H9 (cell line): ENCODE measurements at regions not wholly inside any gene's neighbourhood (a gene's known extent, or its start where the extent isn't known, plus 50 kb on each side); places are given as distances from the start of the nearest gene placed in this dataset.

Experiments used
- DNase-seq: peaks from one replicate; pipeline ENCODE4 v3.0.0-alpha.2; 2017
- H2AFZ ChIP-seq: one replicate; pipeline ENCODE4 v1.6.1; 2013; ENCODE audit warnings: mild to moderate bottlenecking, low read length, control low read depth, moderate library complexity
- H2AK5ac ChIP-seq: 2 replicates; pipeline ENCODE4 v1.6.1; 2013; ENCODE audit warnings: low read length, control low read depth, mixed read lengths; ENCODE audit not compliant: insufficient read length
- H2BK120ac ChIP-seq: one replicate; pipeline ENCODE4 v1.6.1; 2013; ENCODE audit warnings: low read depth, mild to moderate bottlenecking, low read length, control low read depth, inconsistent platforms; ENCODE audit not compliant: poor library complexity, severe bottlenecking
- H2BK12ac ChIP-seq: 2 replicates; pipeline ENCODE4 v1.6.1; 2013; ENCODE audit warnings: low read length, control low read depth, mixed read lengths, low read depth; ENCODE audit not compliant: insufficient read length
- H2BK15ac ChIP-seq: 2 replicates; pipeline ENCODE4 v1.6.1; 2013; ENCODE audit warnings: low read depth, low read length, control low read depth
- H2BK20ac ChIP-seq: one replicate; pipeline ENCODE4 v1.6.1; 2013; ENCODE audit warnings: low read depth, mild to moderate bottlenecking, low read length, control low read depth, inconsistent platforms; ENCODE audit not compliant: poor library complexity, severe bottlenecking
- H2BK5ac ChIP-seq: 2 replicates; pipeline ENCODE4 v1.6.1; 2013; ENCODE audit warnings: low read length, control low read depth, mixed read lengths; ENCODE audit not compliant: insufficient read length
- H3K14ac ChIP-seq: 2 replicates; pipeline ENCODE4 v1.6.1; 2013; ENCODE audit warnings: low read length, control low read depth; ENCODE audit not compliant: insufficient read depth
- H3K18ac ChIP-seq: 2 replicates; pipeline ENCODE4 v1.6.1; 2013; ENCODE audit warnings: low read depth, mild to moderate bottlenecking, mixed read lengths, low read length, control low read depth; ENCODE audit not compliant: insufficient read length
- H3K23ac ChIP-seq: 2 replicates; pipeline ENCODE4 v1.6.1; 2013; ENCODE audit warnings: low read length, control low read depth, mixed read lengths, low read depth; ENCODE audit not compliant: insufficient read length
- H3K23me2 ChIP-seq: 2 replicates; pipeline ENCODE4 v1.6.1; 2013; ENCODE audit warnings: low read depth, mild to moderate bottlenecking, mixed read lengths, low read length, control low read depth; ENCODE audit not compliant: insufficient read length, poor library complexity, severe bottlenecking
- H3K27ac ChIP-seq: 2 replicates; pipeline ENCODE4 v1.5.1; 2013; ENCODE audit warnings: low read length, control low read depth, mixed read lengths, low read depth; ENCODE audit not compliant: insufficient read length
- H3K27me3 ChIP-seq: 2 replicates; pipeline ENCODE4 v1.6.1; 2013; ENCODE audit warnings: low read length, control low read depth, inconsistent platforms; ENCODE audit not compliant: insufficient read depth
- H3K4ac ChIP-seq: 2 replicates; pipeline ENCODE4 v1.6.1; 2013; ENCODE audit warnings: low read depth, mild to moderate bottlenecking, control low read depth, inconsistent platforms, low read length, moderate library complexity
- H3K4me1 ChIP-seq: 2 replicates; pipeline ENCODE4 v1.6.1; 2013; ENCODE audit warnings: low read length, control low read depth, inconsistent platforms; ENCODE audit not compliant: insufficient read depth
- H3K4me2 ChIP-seq: 2 replicates; pipeline ENCODE4 v1.6.1; 2013; ENCODE audit warnings: low read length, control low read depth, mixed read lengths; ENCODE audit not compliant: insufficient read length, insufficient read depth
- H3K56ac ChIP-seq: 2 replicates; pipeline ENCODE4 v1.6.1; 2013; ENCODE audit warnings: low read depth, mild to moderate bottlenecking, mixed read lengths, low read length, control low read depth; ENCODE audit not compliant: insufficient read length
- H3K79me1 ChIP-seq: 2 replicates; pipeline ENCODE4 v1.6.1; 2013; ENCODE audit warnings: low read depth, mild to moderate bottlenecking, moderate library complexity, low read length, control low read depth, inconsistent platforms; ENCODE audit not compliant: insufficient read depth, poor library complexity, severe bottlenecking
- H3K79me2 ChIP-seq: 2 replicates; pipeline ENCODE4 v1.6.1; 2013; ENCODE audit warnings: low read length, control low read depth, inconsistent platforms; ENCODE audit not compliant: insufficient read depth
- H3K9ac ChIP-seq: 2 replicates; pipeline ENCODE4 v1.6.1; 2013; ENCODE audit warnings: low read length, control low read depth, mixed read lengths; ENCODE audit not compliant: insufficient read length; ENCODE audit errors: extremely low read depth
- H3K9me3 ChIP-seq: one replicate; pipeline ENCODE4 v1.6.1; 2013; ENCODE audit warnings: low read depth, low read length, inconsistent platforms; ENCODE audit not compliant: control insufficient read depth
- H3T11ph ChIP-seq: one replicate; pipeline ENCODE4 v1.6.1; 2013; ENCODE audit warnings: mild to moderate bottlenecking, low read length, control low read depth, inconsistent platforms
- H4K20me1 ChIP-seq: one replicate; pipeline ENCODE4 v1.6.1; 2013; ENCODE audit not compliant: control insufficient read depth, insufficient read length, insufficient read depth
- H4K5ac ChIP-seq: 2 replicates; pipeline ENCODE4 v1.6.1; 2013; ENCODE audit warnings: low read depth, mild to moderate bottlenecking, mixed read lengths, low read length, control low read depth; ENCODE audit not compliant: insufficient read length
- H4K8ac ChIP-seq: replicated peaks from 2 replicates; pipeline ENCODE4 v1.6.1; 2013; ENCODE audit warnings: low read length, control low read depth, mixed read lengths, low read depth; ENCODE audit not compliant: insufficient read length
- H4K91ac ChIP-seq: 2 replicates; pipeline ENCODE4 v1.6.1; 2013; ENCODE audit warnings: low read depth, mild to moderate bottlenecking, moderate library complexity, mixed read lengths, low read length, control low read depth; ENCODE audit not compliant: insufficient read length
- H3K27ac Mint-ChIP-seq, 3 experiments: 2 replicates in 2 of 3; 3 replicates in 1 of 3; pipeline ENCODE4 v1.8.0; 2020 to 2021; ENCODE audit warnings: mixed read lengths in 3 of 3, mild to moderate bottlenecking in 1 of 3, moderate library complexity in 1 of 3
- H3K27me3 Mint-ChIP-seq: 2 replicates; pipeline ENCODE4 v1.8.0; 2021; ENCODE audit warnings: low read depth, mild to moderate bottlenecking, moderate library complexity, mixed read lengths
- H3K36me3 Mint-ChIP-seq, 3 experiments: 2 replicates in 2 of 3; 3 replicates in 1 of 3; pipeline ENCODE4 v1.8.0; 2020 to 2021; ENCODE audit warnings: low read depth in 3 of 3, mixed read lengths in 3 of 3; ENCODE audit not compliant: insufficient read depth in 1 of 3
- H3K4me1 Mint-ChIP-seq, 2 experiments: 2 replicates each; pipeline ENCODE4 v1.8.0; 2020; ENCODE audit warnings: mixed read lengths in 2 of 2
- H3K4me3 Mint-ChIP-seq, 2 experiments: 2 replicates in 1 of 2; 3 replicates in 1 of 2; pipeline ENCODE4 v1.8.0; 2020 to 2021; ENCODE audit warnings: mild to moderate bottlenecking in 2 of 2, mixed read lengths in 2 of 2, moderate library complexity in 1 of 2
- H3K9me3 Mint-ChIP-seq, 2 experiments: 2 replicates in 1 of 2; 3 replicates in 1 of 2; pipeline ENCODE4 v1.8.0; 2020; ENCODE audit warnings: mild to moderate bottlenecking in 2 of 2, mixed read lengths in 2 of 2, moderate library complexity in 1 of 2
- WGBS: extraction: QIAGEN DNeasy Blood & Tissue Kit; methylation state at CpG from one replicate; pipeline ENCODE4 v1.1.7; 2013; ENCODE audit warnings: missing lambda C conversion rate, low lambda C conversion rate, mixed read lengths; ENCODE audit not compliant: insufficient read length; ENCODE audit errors: extremely low coverage; 5-methylcytosine and 5-hydroxymethylcytosine counted together
- TF ChIP-seq, protein P1 (sequence below): fragments of 200-600 bp; sonication (generic); conservative IDR thresholded peaks from 3 replicates; pipeline ENCODE4 v1.8.0; 2021; ENCODE audit warnings: antibody characterized with exemption, mild to moderate bottlenecking

DNA sequence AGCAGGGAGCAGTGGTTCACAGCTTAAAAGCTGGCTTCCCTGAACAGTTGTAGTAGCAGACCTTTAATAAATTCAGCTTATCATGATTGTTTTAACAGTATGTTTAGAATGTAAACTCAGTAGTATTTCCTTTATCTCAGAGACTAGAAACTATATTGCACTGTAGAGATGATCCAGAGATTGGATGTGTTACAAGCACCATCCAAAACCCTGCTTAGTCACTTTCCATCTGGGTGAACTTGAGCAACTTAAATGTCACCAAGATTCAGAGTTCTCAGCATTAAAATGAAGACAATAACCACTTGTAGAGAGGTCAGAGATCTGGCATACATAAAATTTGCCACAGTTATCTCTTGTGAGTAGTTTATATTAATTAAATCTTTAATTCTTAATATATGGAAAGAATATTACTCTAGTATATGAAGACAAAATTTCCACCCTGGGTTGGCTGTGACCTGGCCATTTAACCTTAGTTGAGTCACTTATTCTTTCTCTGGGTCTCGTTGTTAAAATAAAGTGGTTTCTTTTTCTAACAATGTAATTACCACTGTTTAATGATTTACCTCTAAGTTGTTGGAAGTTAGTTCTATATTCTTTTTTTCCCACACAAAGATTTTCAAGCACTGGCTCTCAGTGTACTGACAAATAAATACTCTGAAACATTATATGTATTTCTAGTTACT lies 239.2 kb upstream of the FKBP1C start:
- no CpG with 5 or more reads among the region's 1 CpG for WGBS
- Histone ChIP-seq H2BK12ac (no peak overlapping the region), H3K9me3 (no peaks in the 10 kb centered on the region), H2AFZ (no peak overlapping the region), H4K8ac (no peak overlapping the region), H4K5ac (no peak overlapping the region), H2AK5ac (no peak overlapping the region), H3K14ac (no peak overlapping the region), H2BK15ac (no peak overlapping the region), H3K9ac (no peak overlapping the region), H3K4me1 (no peaks in the 10 kb centered on the region), H2BK120ac (no peak overlapping the region), H3K56ac (no peak overlapping the region), H3K79me2 (no peaks in the 10 kb centered on the region), H3K18ac (no peak overlapping the region), H3K23ac (no peak overlapping the region), H3K79me1 (no peaks in the 10 kb centered on the region), H4K20me1 (no peaks in the 10 kb centered on the region), H2BK5ac (no peak overlapping the region), H3T11ph (no peak overlapping the region), H2BK20ac (no peak overlapping the region), H3K27me3 (no peaks in the 10 kb centered on the region), H4K91ac (no peak overlapping the region), H3K23me2 (no peaks in the 10 kb centered on the region), H3K4me2 (no peak overlapping the region), H3K4ac (no peak overlapping the region), H3K27ac (no peak overlapping the region)
- no peaks in the 10 kb centered on the region for H3K36me3 Mint-ChIP-seq
- peaks cover 0 to 1% of the 10 kb centered on the region in 2 experiments; a peak in 2 of 5 replicates for H3K9me3 Mint-ChIP-seq
- TF ChIP-seq, protein P1, sequence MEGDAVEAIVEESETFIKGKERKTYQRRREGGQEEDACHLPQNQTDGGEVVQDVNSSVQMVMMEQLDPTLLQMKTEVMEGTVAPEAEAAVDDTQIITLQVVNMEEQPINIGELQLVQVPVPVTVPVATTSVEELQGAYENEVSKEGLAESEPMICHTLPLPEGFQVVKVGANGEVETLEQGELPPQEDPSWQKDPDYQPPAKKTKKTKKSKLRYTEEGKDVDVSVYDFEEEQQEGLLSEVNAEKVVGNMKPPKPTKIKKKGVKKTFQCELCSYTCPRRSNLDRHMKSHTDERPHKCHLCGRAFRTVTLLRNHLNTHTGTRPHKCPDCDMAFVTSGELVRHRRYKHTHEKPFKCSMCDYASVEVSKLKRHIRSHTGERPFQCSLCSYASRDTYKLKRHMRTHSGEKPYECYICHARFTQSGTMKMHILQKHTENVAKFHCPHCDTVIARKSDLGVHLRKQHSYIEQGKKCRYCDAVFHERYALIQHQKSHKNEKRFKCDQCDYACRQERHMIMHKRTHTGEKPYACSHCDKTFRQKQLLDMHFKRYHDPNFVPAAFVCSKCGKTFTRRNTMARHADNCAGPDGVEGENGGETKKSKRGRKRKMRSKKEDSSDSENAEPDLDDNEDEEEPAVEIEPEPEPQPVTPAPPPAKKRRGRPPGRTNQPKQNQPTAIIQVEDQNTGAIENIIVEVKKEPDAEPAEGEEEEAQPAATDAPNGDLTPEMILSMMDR: no peak
- H3K27me3 Mint-ChIP-seq: no peaks in the 10 kb centered on the region
- H3K4me1 Mint-ChIP-seq: no peaks in the 10 kb centered on the region
- DNase-seq: no peak
- no peak overlapping the region for H3K27ac Mint-ChIP-seq
- no peak overlapping the region for H3K4me3 Mint-ChIP-seq
